Smooth muscle cell (in vitro differentiated cells): ENCODE measurements at regions not wholly inside any gene's neighbourhood (a gene's known extent, or its start where the extent isn't known, plus 50 kb on each side); places are given as distances from the start of the nearest gene placed in this dataset.

Experiments used
- DNase-seq: peaks from one replicate; lab custom pipeline; 2025; ENCODE audit not compliant: unreplicated experiment; lab: John Stamatoyannopoulos, UW
- H2AFZ ChIP-seq: fragments of 200-600 bp; sonication (generic); 2 replicates; pipeline ENCODE4 v1.6.0; 2016; ENCODE audit warnings: antibody characterized with exemption, low read depth, mild to moderate bottlenecking
- H3F3A ChIP-seq: fragments of 200-600 bp; sonication (generic); 2 replicates; pipeline ENCODE4 v1.6.0; 2017; ENCODE audit warnings: antibody characterized with exemption, low read depth
- H3K27ac ChIP-seq: fragments of 200-600 bp; sonication (generic); 2 replicates; pipeline ENCODE4 v1.5.1; 2016; ENCODE audit warnings: low read depth, mild to moderate bottlenecking
- H3K27me3 ChIP-seq: fragments of 200-600 bp; sonication (generic); 2 replicates; pipeline ENCODE4 v1.6.1; 2016; ENCODE audit warnings: low read depth, mild to moderate bottlenecking
- H3K36me3 ChIP-seq: fragments of 200-600 bp; sonication (generic); 2 replicates; pipeline ENCODE4 v1.5.1; 2016; ENCODE audit warnings: low read depth
- H3K4me1 ChIP-seq: fragments of 200-600 bp; sonication (generic); 2 replicates; pipeline ENCODE4 v1.5.1; 2016; ENCODE audit warnings: low read depth
- H3K4me2 ChIP-seq: fragments of 200-600 bp; sonication (generic); 2 replicates; pipeline ENCODE4 v1.6.0; 2016; ENCODE audit warnings: mild to moderate bottlenecking
- H3K4me3 ChIP-seq: fragments of 200-600 bp; sonication (generic); 2 replicates; pipeline ENCODE4 v1.5.1; 2016; ENCODE audit warnings: mild to moderate bottlenecking
- H3K79me2 ChIP-seq: fragments of 200-600 bp; sonication (generic); 2 replicates; pipeline ENCODE4 v1.6.0; 2016; ENCODE audit warnings: low read depth, mild to moderate bottlenecking
- H3K9ac ChIP-seq: fragments of 200-600 bp; sonication (generic); 2 replicates; pipeline ENCODE4 v1.6.0; 2016; ENCODE audit warnings: low read depth
- H3K9me3 ChIP-seq: fragments of 200-600 bp; sonication (generic); replicated peaks from 2 replicates; pipeline ENCODE4 v1.5.1; 2016; ENCODE audit warnings: low read depth
- H4K20me1 ChIP-seq: fragments of 200-600 bp; sonication (generic); 2 replicates; pipeline ENCODE4 v1.6.0; 2016; ENCODE audit warnings: low read depth
- WGBS: methylation state at CpG from one replicate; pipeline ENCODE4 v1.1.7; 2016; ENCODE audit warnings: low lambda C conversion rate; 5-methylcytosine and 5-hydroxymethylcytosine counted together
- TF ChIP-seq, protein P1 (sequence below): fragments of 200-600 bp; sonication (generic); IDR thresholded peaks from 2 replicates; pipeline ENCODE4 v1.5.1; 2017; ENCODE audit warnings: borderline replicate concordance, mild to moderate bottlenecking, antibody characterized with exemption; ENCODE audit not compliant: insufficient read depth, poor library complexity, severe bottlenecking

DNA sequence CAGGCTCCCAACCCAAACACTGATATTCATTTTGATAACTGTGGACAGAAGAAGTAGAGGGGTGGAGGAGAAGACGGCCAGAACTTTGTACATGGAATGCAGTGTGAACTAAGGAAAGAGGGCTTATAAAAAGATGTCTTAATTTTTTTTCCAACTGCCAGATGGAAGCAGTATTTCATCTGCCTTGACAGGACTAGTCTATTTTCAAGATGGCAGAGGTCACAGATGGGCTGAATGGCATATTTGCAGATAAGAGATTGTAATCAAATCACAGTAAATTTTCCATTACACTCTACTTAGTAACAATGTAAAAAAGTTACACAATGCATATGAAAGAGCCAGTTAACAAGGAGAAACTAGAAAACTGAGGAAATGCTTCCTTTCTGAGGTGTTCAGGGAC is 246.8 kb upstream of the FMN2 start:
- DNase-seq: no peak
- Histone ChIP-seq H3K27me3 (no peaks in the 10 kb centered on the region), H3K4me3 (no peak overlapping the region), H3K79me2 (no peaks in the 10 kb centered on the region), H3K4me2 (no peak overlapping the region), H3K36me3 (no peaks in the 10 kb centered on the region), H3K9me3 (no peaks in the 10 kb centered on the region), H2AFZ (no peak overlapping the region), H3F3A (no peaks in the 10 kb centered on the region), H3K9ac (no peak overlapping the region), H3K27ac (no peak overlapping the region), H4K20me1 (no peaks in the 10 kb centered on the region), H3K4me1 (no peaks in the 10 kb centered on the region)
- TF ChIP-seq, protein P1, sequence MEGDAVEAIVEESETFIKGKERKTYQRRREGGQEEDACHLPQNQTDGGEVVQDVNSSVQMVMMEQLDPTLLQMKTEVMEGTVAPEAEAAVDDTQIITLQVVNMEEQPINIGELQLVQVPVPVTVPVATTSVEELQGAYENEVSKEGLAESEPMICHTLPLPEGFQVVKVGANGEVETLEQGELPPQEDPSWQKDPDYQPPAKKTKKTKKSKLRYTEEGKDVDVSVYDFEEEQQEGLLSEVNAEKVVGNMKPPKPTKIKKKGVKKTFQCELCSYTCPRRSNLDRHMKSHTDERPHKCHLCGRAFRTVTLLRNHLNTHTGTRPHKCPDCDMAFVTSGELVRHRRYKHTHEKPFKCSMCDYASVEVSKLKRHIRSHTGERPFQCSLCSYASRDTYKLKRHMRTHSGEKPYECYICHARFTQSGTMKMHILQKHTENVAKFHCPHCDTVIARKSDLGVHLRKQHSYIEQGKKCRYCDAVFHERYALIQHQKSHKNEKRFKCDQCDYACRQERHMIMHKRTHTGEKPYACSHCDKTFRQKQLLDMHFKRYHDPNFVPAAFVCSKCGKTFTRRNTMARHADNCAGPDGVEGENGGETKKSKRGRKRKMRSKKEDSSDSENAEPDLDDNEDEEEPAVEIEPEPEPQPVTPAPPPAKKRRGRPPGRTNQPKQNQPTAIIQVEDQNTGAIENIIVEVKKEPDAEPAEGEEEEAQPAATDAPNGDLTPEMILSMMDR: no peak
- WGBS: 72% methylated on average over 1 of the region's 1 CpG

- no peaks in the 10 kb centered on the region for H3F3A ChIP-seq
- no peak overlapping the region for H3K27ac ChIP-seq
- no peak for DNase-seq
- no peaks in the 10 kb centered on the region for H3K27me3 ChIP-seq
- H4K20me1 ChIP-seq: no peaks in the 10 kb centered on the region
- H3K9me3 ChIP-seq: no peaks in the 10 kb centered on the region
- H3K36me3 ChIP-seq: no peaks in the 10 kb centered on the region
- TF ChIP-seq, protein P1: no peak
- no peak overlapping the region for H3K4me3 ChIP-seq
- no peaks in the 10 kb centered on the region for H3K79me2 ChIP-seq
- no peak overlapping the region for H2AFZ ChIP-seq
- H3K4me1 ChIP-seq: peaks cover 7% of the 10 kb centered on the region
- no peak overlapping the region for H3K4me2 ChIP-seq
- H3K9ac ChIP-seq: no peak overlapping the region
- 76% methylated on average over 2 of the region's 2 CpGs for WGBS
Measured at GRCh38 chr1:239854922-239855321, 236.8 kb upstream of the FMN2 start.

- 74% methylated on average over 6 of the region's 6 CpGs for WGBS
- H3K4me3 ChIP-seq: no peak overlapping the region
Measured at GRCh38 chr1:239856067-239856466, 235.6 kb upstream of the FMN2 start.

DNA sequence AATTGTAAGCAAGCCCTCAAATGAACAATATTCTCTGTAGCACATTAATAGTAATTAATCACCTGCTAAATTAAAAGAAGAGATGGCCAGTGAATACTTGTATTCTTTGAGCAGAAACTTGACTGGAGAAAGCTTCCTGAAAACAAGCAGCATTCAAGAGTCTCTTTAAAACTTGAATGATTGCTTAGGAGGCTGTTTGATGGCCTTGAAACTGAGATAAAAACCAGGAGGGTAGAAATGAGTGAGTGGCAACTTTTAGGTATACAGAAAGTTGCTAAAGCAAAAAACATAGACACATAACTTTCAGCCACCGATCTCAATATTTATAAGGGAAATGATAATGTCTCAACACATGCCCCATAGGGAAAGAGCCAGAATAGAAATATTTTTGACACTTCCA is 234.8 kb upstream of the FMN2 start:
- H3K27me3 ChIP-seq: no peaks in the 10 kb centered on the region
- peaks cover 7% of the 10 kb centered on the region for H3K4me1 ChIP-seq
- H2AFZ ChIP-seq: no peak overlapping the region
- H3K79me2 ChIP-seq: no peaks in the 10 kb centered on the region
- H3K9me3 ChIP-seq: no peaks in the 10 kb centered on the region
- no peaks in the 10 kb centered on the region for H3F3A ChIP-seq
- no peaks in the 10 kb centered on the region for H4K20me1 ChIP-seq
- no peak for DNase-seq
- no peak overlapping the region for H3K9ac ChIP-seq
- TF ChIP-seq, protein P1: no peak
- no peak overlapping the region for H3K27ac ChIP-seq
- H3K4me2 ChIP-seq: no peak overlapping the region
- no peaks in the 10 kb centered on the region for H3K36me3 ChIP-seq
- H3K4me3 ChIP-seq: no peak overlapping the region
- 100% methylated on average over 1 of the region's 1 CpG for WGBS

More at GRCh38 chr1:239856067-239856466, 235.6 kb upstream of the FMN2 start:
- H3K4me2 ChIP-seq: no peak overlapping the region
- no peak for DNase-seq
- TF ChIP-seq, protein P1: no peak
- H3K27me3 ChIP-seq: no peaks in the 10 kb centered on the region
- H2AFZ ChIP-seq: no peak overlapping the region
- H3K9ac ChIP-seq: no peak overlapping the region
- no peaks in the 10 kb centered on the region for H4K20me1 ChIP-seq
- H3K36me3 ChIP-seq: no peaks in the 10 kb centered on the region
- peaks cover 7% of the 10 kb centered on the region for H3K4me1 ChIP-seq
- H3K27ac ChIP-seq: no peak overlapping the region
- H3F3A ChIP-seq: no peaks in the 10 kb centered on the region
- H3K9me3 ChIP-seq: no peaks in the 10 kb centered on the region
- H3K79me2 ChIP-seq: no peaks in the 10 kb centered on the region
